ENCODE measurements at regions not wholly inside any gene's neighbourhood (a gene's known extent, or its start where the extent isn't known, plus 50 kb on each side); places are given as distances from the start of the nearest gene placed in this dataset.

GRCh38 chr6:139919107-139920026 is 544.9 kb upstream of the CITED2 start:
- Histone ChIP-seq H3K27me3 (no peaks in the 10 kb centered on the region), H3K27ac (no peak overlapping the region), H3K4me1 (no peaks in the 10 kb centered on the region), H3K9me3 (no peaks in the 10 kb centered on the region), H3K4me3 (no peak overlapping the region), H3K36me3 (no peaks in the 10 kb centered on the region)
- no peak for DNase-seq (ENCODE audit: low spot score)
- TF ChIP-seq, protein P1, sequence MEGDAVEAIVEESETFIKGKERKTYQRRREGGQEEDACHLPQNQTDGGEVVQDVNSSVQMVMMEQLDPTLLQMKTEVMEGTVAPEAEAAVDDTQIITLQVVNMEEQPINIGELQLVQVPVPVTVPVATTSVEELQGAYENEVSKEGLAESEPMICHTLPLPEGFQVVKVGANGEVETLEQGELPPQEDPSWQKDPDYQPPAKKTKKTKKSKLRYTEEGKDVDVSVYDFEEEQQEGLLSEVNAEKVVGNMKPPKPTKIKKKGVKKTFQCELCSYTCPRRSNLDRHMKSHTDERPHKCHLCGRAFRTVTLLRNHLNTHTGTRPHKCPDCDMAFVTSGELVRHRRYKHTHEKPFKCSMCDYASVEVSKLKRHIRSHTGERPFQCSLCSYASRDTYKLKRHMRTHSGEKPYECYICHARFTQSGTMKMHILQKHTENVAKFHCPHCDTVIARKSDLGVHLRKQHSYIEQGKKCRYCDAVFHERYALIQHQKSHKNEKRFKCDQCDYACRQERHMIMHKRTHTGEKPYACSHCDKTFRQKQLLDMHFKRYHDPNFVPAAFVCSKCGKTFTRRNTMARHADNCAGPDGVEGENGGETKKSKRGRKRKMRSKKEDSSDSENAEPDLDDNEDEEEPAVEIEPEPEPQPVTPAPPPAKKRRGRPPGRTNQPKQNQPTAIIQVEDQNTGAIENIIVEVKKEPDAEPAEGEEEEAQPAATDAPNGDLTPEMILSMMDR (IDR thresholded peaks at IDR 0.05): no peak

GRCh38 chr6:139917951-139918630 is 543.6 kb upstream of the CITED2 start:
- DNase-seq (ENCODE audit: low spot score): no peak
- no peaks in the 10 kb centered on the region for H3K36me3 ChIP-seq
- no peaks in the 10 kb centered on the region for H3K4me1 ChIP-seq
- no peaks in the 10 kb centered on the region for H3K9me3 ChIP-seq
- TF ChIP-seq, protein P1 (IDR thresholded peaks at IDR 0.05): no peak
- H3K27ac ChIP-seq: no peak overlapping the region
- no peaks in the 10 kb centered on the region for H3K27me3 ChIP-seq
- H3K4me3 ChIP-seq: no peak overlapping the region

- Histone ChIP-seq H3K27ac (no peak overlapping the region), H3K9me3 (no peaks in the 10 kb centered on the region), H3K27me3 (no peaks in the 10 kb centered on the region), H3K4me1 (no peaks in the 10 kb centered on the region), H3K36me3 (no peaks in the 10 kb centered on the region), H3K4me3 (no peak overlapping the region)
- no peak for DNase-seq (ENCODE audit: low spot score)
- TF ChIP-seq, protein P1 (IDR thresholded peaks at IDR 0.05): no peak
These were observed 540.5 kb upstream of the CITED2 start for GRCh38 chr6:139914910-139915309.

- no peak overlapping the region for H3K4me3 ChIP-seq
- H3K9me3 ChIP-seq: no peaks in the 10 kb centered on the region
- no peak overlapping the region for H3K27ac ChIP-seq
- no peaks in the 10 kb centered on the region for H3K27me3 ChIP-seq
- no peaks in the 10 kb centered on the region for H3K4me1 ChIP-seq
- no peak for DNase-seq (ENCODE audit: low spot score)
- H3K36me3 ChIP-seq: no peaks in the 10 kb centered on the region
- TF ChIP-seq, protein P1 (IDR thresholded peaks at IDR 0.05): no peak
These were observed 538.4 kb upstream of the CITED2 start for GRCh38 chr6:139912735-139913400.

DNA sequence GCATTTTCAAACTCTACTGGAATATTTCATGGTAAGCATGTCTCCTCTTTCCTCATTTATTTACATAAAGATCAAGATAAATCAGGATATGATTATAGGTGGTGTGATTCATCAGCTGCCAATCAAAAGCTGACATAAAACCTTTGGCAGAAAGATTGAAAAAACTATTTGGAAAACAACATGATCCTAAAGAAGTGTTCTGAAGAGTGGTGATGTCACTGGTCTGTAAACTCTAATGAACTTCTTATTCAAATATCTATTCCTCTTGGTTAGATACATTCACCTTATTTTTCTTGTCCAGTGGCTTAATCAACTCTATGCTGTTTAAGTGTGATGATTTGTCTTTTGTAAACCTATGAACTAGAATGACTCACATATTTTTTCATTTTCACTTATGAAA is 535.5 kb upstream of the CITED2 start:
- Histone ChIP-seq H3K4me3 (no peak overlapping the region), H3K36me3 (no peaks in the 10 kb centered on the region), H3K4me1 (no peaks in the 10 kb centered on the region), H3K27ac (no peak overlapping the region), H3K9me3 (no peaks in the 10 kb centered on the region), H3K27me3 (no peaks in the 10 kb centered on the region)
- no peak for DNase-seq (ENCODE audit: low spot score)
- TF ChIP-seq, protein P1 (IDR thresholded peaks at IDR 0.05): no peak

Data from right atrium auricular region (tissue), 2 donors.